Astrocyte (in vitro differentiated cells and primary cell): ENCODE measurements at regions not wholly inside any gene's neighbourhood (a gene's known extent, or its start where the extent isn't known, plus 50 kb on each side); places are given as distances from the start of the nearest gene placed in this dataset.

Source experiments
- DNase-seq: peaks from one replicate; pipeline ENCODE4 v3.0.0-alpha.2; 2010; ENCODE audit warnings: low read depth
- FAIRE-seq: peaks from 2 replicates; lab custom pipeline; 2011; peaks lifted over from hg19 to GRCh38; lab: Jason Lieb, UNC
- H2AFZ ChIP-seq: 2 replicates; pipeline ENCODE4 v1.6.0; 2012; ENCODE audit warnings: low read depth, low read length, inconsistent platforms
- H3K27ac ChIP-seq: 2 replicates; pipeline ENCODE4 v1.5.1; 2011; ENCODE audit warnings: low read depth, low read length, inconsistent platforms
- H3K27me3 ChIP-seq: 2 replicates; pipeline ENCODE4 v1.6.0; 2011; ENCODE audit warnings: low read length, inconsistent platforms; ENCODE audit not compliant: insufficient read depth
- H3K36me3 ChIP-seq: 2 replicates; pipeline ENCODE4 v1.5.1; 2011; ENCODE audit warnings: low read length, inconsistent platforms; ENCODE audit not compliant: insufficient read depth
- H3K4me1 ChIP-seq: 2 replicates; pipeline ENCODE4 v1.5.1; 2011; ENCODE audit warnings: low read length, inconsistent platforms; ENCODE audit not compliant: insufficient read depth
- H3K4me2 ChIP-seq: 2 replicates; pipeline ENCODE4 v1.6.0; 2012; ENCODE audit warnings: low read length, inconsistent platforms
- H3K4me3 ChIP-seq: 2 replicates; pipeline ENCODE4 v1.5.1; 2011; ENCODE audit warnings: low read depth, mild to moderate bottlenecking, low read length, inconsistent platforms; ENCODE audit not compliant: insufficient read depth
- H3K79me2 ChIP-seq: 2 replicates; pipeline ENCODE4 v1.6.0; 2012; ENCODE audit warnings: mild to moderate bottlenecking, low read length, inconsistent platforms; ENCODE audit not compliant: insufficient read depth
- H3K9ac ChIP-seq: 2 replicates; pipeline ENCODE4 v1.6.0; 2012; ENCODE audit warnings: mild to moderate bottlenecking, low read length, inconsistent platforms
- H3K9me3 ChIP-seq: 2 replicates; pipeline ENCODE4 v1.5.1; 2012; ENCODE audit warnings: low read depth, mild to moderate bottlenecking, low read length, inconsistent platforms; ENCODE audit not compliant: insufficient read depth
- H4K20me1 ChIP-seq: 2 replicates; pipeline ENCODE4 v1.6.0; 2012; ENCODE audit warnings: low read length, inconsistent platforms; ENCODE audit not compliant: insufficient read depth
- H3K27ac Mint-ChIP-seq: one replicate; pipeline ENCODE4 v1.8.0; 2021; ENCODE audit warnings: mild to moderate bottlenecking, mixed read lengths; ENCODE audit not compliant: unreplicated experiment
- H3K27me3 Mint-ChIP-seq: one replicate; pipeline ENCODE4 v1.8.0; 2021; ENCODE audit warnings: low read depth, mixed read lengths; ENCODE audit not compliant: unreplicated experiment
- H3K36me3 Mint-ChIP-seq: one replicate; pipeline ENCODE4 v1.8.0; 2021; ENCODE audit warnings: low read depth, mixed read lengths; ENCODE audit not compliant: unreplicated experiment
- H3K4me1 Mint-ChIP-seq: one replicate; pipeline ENCODE4 v1.8.0; 2021; ENCODE audit warnings: low read depth, mixed read lengths; ENCODE audit not compliant: unreplicated experiment
- H3K4me3 Mint-ChIP-seq: one replicate; pipeline ENCODE4 v1.8.0; 2021; ENCODE audit warnings: mild to moderate bottlenecking, moderate library complexity, mixed read lengths; ENCODE audit not compliant: unreplicated experiment
- H3K9me3 Mint-ChIP-seq: one replicate; pipeline ENCODE4 v1.8.0; 2021; ENCODE audit warnings: mild to moderate bottlenecking, mixed read lengths; ENCODE audit not compliant: unreplicated experiment
- EZH2 ChIP-seq: IDR thresholded peaks from 2 replicates; pipeline ENCODE4 v1.6.1; 2012; ENCODE audit warnings: mild to moderate bottlenecking, low read length, inconsistent platforms; ENCODE audit not compliant: insufficient read depth
- TF ChIP-seq, protein P1 (sequence below): IDR thresholded peaks from 2 replicates; pipeline ENCODE4 v1.5.1; 2011; ENCODE audit warnings: low read depth, mild to moderate bottlenecking, inconsistent platforms, low read length, moderate library complexity; ENCODE audit not compliant: insufficient read depth

- Histone ChIP-seq H3K4me3 (no peak overlapping the region), H3K9me3 (no peaks in the 10 kb centered on the region), H3K9ac (no peak overlapping the region), H3K27me3 (no peaks in the 10 kb centered on the region), H3K79me2 (no peaks in the 10 kb centered on the region), H3K27ac (no peak overlapping the region), H3K4me1 (no peaks in the 10 kb centered on the region), H3K36me3 (no peaks in the 10 kb centered on the region), H4K20me1 (no peaks in the 10 kb centered on the region), H2AFZ (no peak overlapping the region), H3K4me2 (no peak overlapping the region)
- peaks cover 19% of the 10 kb centered on the region for H3K27me3 Mint-ChIP-seq
- no peak for FAIRE-seq
- H3K4me3 Mint-ChIP-seq: no peak overlapping the region
- H3K27ac Mint-ChIP-seq: no peak overlapping the region
- TF ChIP-seq, protein P1, sequence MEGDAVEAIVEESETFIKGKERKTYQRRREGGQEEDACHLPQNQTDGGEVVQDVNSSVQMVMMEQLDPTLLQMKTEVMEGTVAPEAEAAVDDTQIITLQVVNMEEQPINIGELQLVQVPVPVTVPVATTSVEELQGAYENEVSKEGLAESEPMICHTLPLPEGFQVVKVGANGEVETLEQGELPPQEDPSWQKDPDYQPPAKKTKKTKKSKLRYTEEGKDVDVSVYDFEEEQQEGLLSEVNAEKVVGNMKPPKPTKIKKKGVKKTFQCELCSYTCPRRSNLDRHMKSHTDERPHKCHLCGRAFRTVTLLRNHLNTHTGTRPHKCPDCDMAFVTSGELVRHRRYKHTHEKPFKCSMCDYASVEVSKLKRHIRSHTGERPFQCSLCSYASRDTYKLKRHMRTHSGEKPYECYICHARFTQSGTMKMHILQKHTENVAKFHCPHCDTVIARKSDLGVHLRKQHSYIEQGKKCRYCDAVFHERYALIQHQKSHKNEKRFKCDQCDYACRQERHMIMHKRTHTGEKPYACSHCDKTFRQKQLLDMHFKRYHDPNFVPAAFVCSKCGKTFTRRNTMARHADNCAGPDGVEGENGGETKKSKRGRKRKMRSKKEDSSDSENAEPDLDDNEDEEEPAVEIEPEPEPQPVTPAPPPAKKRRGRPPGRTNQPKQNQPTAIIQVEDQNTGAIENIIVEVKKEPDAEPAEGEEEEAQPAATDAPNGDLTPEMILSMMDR: no peak
- no peak for TF ChIP-seq EZH2
- no peaks in the 10 kb centered on the region for H3K36me3 Mint-ChIP-seq
- DNase-seq: no peak
- H3K9me3 Mint-ChIP-seq: no peaks in the 10 kb centered on the region
- H3K4me1 Mint-ChIP-seq: peaks cover 7% of the 10 kb centered on the region
Measured at GRCh38 chr13:99834246-99834645, 137.3 kb downstream of the ZIC5 start.

DNA sequence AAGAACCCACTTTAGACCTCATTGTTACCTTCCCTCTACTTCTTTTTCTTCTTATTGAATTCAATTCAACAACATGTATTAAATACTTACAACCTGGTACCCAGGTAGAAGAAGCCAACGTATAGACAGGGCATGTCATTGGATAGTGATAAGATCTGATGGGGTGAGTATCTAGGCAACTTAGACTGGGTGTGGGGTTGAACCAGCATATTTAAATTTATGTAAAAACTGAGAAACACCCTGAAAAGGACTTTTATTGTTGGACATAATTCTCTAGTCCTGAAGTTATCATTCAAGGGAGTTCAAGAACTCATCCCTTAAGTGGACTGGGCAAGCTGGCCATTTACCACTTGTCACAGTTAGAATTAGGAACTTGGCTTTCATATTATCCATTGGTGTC, 139.2 kb downstream of the ZIC5 start:
- Histone ChIP-seq H2AFZ (no peak overlapping the region), H4K20me1 (no peaks in the 10 kb centered on the region), H3K9ac (no peak overlapping the region), H3K4me3 (no peak overlapping the region), H3K27ac (no peak overlapping the region), H3K36me3 (no peaks in the 10 kb centered on the region), H3K79me2 (no peaks in the 10 kb centered on the region), H3K27me3 (no peaks in the 10 kb centered on the region), H3K4me1 (no peaks in the 10 kb centered on the region), H3K9me3 (no peaks in the 10 kb centered on the region), H3K4me2 (no peak overlapping the region)
- H3K36me3 Mint-ChIP-seq: no peaks in the 10 kb centered on the region
- no peak overlapping the region for H3K27ac Mint-ChIP-seq
- H3K9me3 Mint-ChIP-seq: peaks cover 2% of the 10 kb centered on the region
- DNase-seq: no peak
- TF ChIP-seq EZH2: no peak
- TF ChIP-seq, protein P1: no peak
- H3K4me1 Mint-ChIP-seq: peaks cover 7% of the 10 kb centered on the region
- no peak for FAIRE-seq
- H3K4me3 Mint-ChIP-seq: no peak overlapping the region
- H3K27me3 Mint-ChIP-seq: peaks cover 24% of the 10 kb centered on the region

DNA sequence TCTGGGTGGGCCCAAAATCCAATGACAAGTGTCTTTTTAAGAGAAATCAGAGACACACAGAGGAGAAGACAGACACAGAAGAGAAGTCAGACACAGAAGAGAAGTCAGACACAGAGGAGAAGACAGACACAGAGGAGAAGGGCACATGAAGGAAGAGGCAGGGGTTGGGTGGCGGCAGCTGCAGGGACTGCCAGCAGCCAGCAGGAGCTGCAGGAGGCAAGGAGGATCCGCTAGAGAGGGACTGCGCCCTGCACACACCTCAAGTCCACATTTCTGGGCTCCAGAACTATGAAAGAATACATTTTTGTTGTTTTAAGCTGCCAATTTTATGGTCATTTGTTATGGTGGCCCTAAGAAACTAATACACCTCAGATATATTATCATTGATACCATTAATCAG, 140.6 kb downstream of the ZIC5 start:
- Histone ChIP-seq H3K36me3 (no peaks in the 10 kb centered on the region), H3K27me3 (no peaks in the 10 kb centered on the region), H3K4me3 (no peak overlapping the region), H3K4me2 (no peak overlapping the region), H3K79me2 (no peaks in the 10 kb centered on the region), H3K27ac (no peak overlapping the region), H3K4me1 (no peaks in the 10 kb centered on the region), H4K20me1 (no peaks in the 10 kb centered on the region), H2AFZ (no peak overlapping the region), H3K9ac (no peak overlapping the region), H3K9me3 (no peaks in the 10 kb centered on the region)
- Mint-ChIP-seq H3K36me3 (no peaks in the 10 kb centered on the region), H3K27me3 (peaks cover 22% of the 10 kb centered on the region), H3K27ac (no peak overlapping the region), H3K4me3 (no peak overlapping the region), H3K4me1 (peaks cover 7% of the 10 kb centered on the region), H3K9me3 (peaks cover 2% of the 10 kb centered on the region)
- FAIRE-seq (no peak), DNase-seq (no peak)
- no peak for TF ChIP-seq EZH2
- TF ChIP-seq, protein P1: no peak
